ENCODE measurements at regions not wholly inside any gene's neighbourhood (a gene's known extent, or its start where the extent isn't known, plus 50 kb on each side); places are given as distances from the start of the nearest gene placed in this dataset.

GRCh38 chr20:51134405-51134804, 111.5 kb upstream of the KCNG1 start:
- ChIA-PET CTCF (no interaction called here), POLR2A (no interaction called here)
- no peak overlapping the region for H3K4me2 ChIP-seq (ENCODE audit: insufficient read depth, low read length)
- H4K20me1 ChIP-seq (replicated peaks; ENCODE audit: control insufficient read depth, extremely low read depth, insufficient read depth, low read length): no peaks in the 10 kb centered on the region
- intact Hi-C loops (cut with micrococcal nuclease): no loop called here
- no peaks in the 10 kb centered on the region for H3K79me2 ChIP-seq (ENCODE audit: control insufficient read depth, insufficient read depth, low read length)
- H3K9me3 ChIP-seq (replicated peaks; ENCODE audit: control insufficient read depth, insufficient read depth, low read length): no peaks in the 10 kb centered on the region
- no peaks in the 10 kb centered on the region for H3K36me3 ChIP-seq (ENCODE audit: control insufficient read depth in 2 of 2, extremely low read depth in 1 of 2, insufficient read depth in 2 of 2, low read length in 2 of 2)
- no peaks in the 10 kb centered on the region for H3K27me3 ChIP-seq (ENCODE audit: control insufficient read depth in 2 of 2, insufficient read depth in 2 of 2, low read length in 2 of 2)
- DNase-seq (ENCODE audit: low read depth, low spot score) (no peak), FAIRE-seq (no peak)
- no peak overlapping the region for H3K9ac ChIP-seq (replicated peaks; ENCODE audit: extremely low read depth, insufficient read depth, low read length)
- dilution Hi-C loops (cut with MboI; ENCODE audit: extremely low pct_ligation_motif_present, low sequenced_read_pairs): no loop called here
- H3K27ac ChIP-seq (ENCODE audit: insufficient read depth, low read depth, low read length): no peak overlapping the region
- H2AFZ ChIP-seq (ENCODE audit: low read depth, low read length): no peak overlapping the region
- H3K4me1 ChIP-seq (ENCODE audit: control insufficient read depth, extremely low read depth, insufficient read depth, low read length): no peaks in the 10 kb centered on the region
- BruUV-seq (replicated peaks): no TSS peak
- TF ChIP-seq MAX (IDR thresholded peaks at IDR 0.05; ENCODE audit: insufficient read depth, insufficient read length) (no peak), MYC (IDR thresholded peaks at IDR 0.05; ENCODE audit: low read depth, low read length) (no peak), EZH2 (IDR thresholded peaks at IDR 0.05; ENCODE audit: borderline replicate concordance, low read depth, low read length, severe bottlenecking) (no peak), POLR2A (IDR thresholded peaks at IDR 0.05; ENCODE audit: low read depth, low read length) (no peak), POLR2AphosphoS5 (IDR thresholded peaks at IDR 0.05; ENCODE audit: insufficient read depth, low read depth, low read length) (no peak), CTCF (IDR thresholded peaks at IDR 0.05; ENCODE audit: extremely low read depth in 1 of 2, insufficient read depth in 1 of 2, low read depth in 1 of 2, low read length in 2 of 2) (no peak), JUN (IDR thresholded peaks at IDR 0.05; ENCODE audit: borderline replicate concordance, insufficient read depth, insufficient read length, low read depth) (no peak), FOS (IDR thresholded peaks at IDR 0.05; ENCODE audit: borderline replicate concordance, insufficient read depth, low read length) (no peak), GATA2 (IDR thresholded peaks at IDR 0.05; ENCODE audit: insufficient read depth, insufficient read length, low read depth, low read length) (no peak)
- no peak overlapping the region for H3K4me3 ChIP-seq (replicated peaks in 1 of 3; ENCODE audit: insufficient read depth in 1 of 3, low read depth in 1 of 3, low read length in 3 of 3)
- H3K9me1 ChIP-seq (replicated peaks; ENCODE audit: control insufficient read depth, extremely low read depth, insufficient read depth, low read length): no peaks in the 10 kb centered on the region
